ENCODE measurements at regions not wholly inside any gene's neighbourhood (a gene's known extent, or its start where the extent isn't known, plus 50 kb on each side); places are given as distances from the start of the nearest gene placed in this dataset.

GRCh38 chr18:75874401-75875089 is 447.0 kb upstream of the SMIM21 start:
- Histone ChIP-seq H3K27me3 (ENCODE audit: insufficient read depth, poor library complexity, severe bottlenecking) (peaks cover 6% of the 10 kb centered on the region), H3K4me3 (replicated peaks; ENCODE audit: insufficient read depth, low read length) (no peak overlapping the region), H3K27ac (replicated peaks) (no peak overlapping the region)
- no peak for DNase-seq (ENCODE audit: low read depth in 1 of 2, low spot score in 1 of 2)
- TF ChIP-seq CTCF (IDR thresholded peaks at IDR 0.05; ENCODE audit: insufficient read depth, low read length) (no peak), POLR2AphosphoS5 (IDR thresholded peaks at IDR 0.05; ENCODE audit: low read depth) (no peak), REST (IDR thresholded peaks at IDR 0.05; ENCODE audit: insufficient replicate concordance, low read depth) (no peak), SPI1 (IDR thresholded peaks at IDR 0.05; ENCODE audit: borderline replicate concordance, low read depth) (no peak), GABPA (IDR thresholded peaks at IDR 0.05; ENCODE audit: low read depth) (no peak)

DNA sequence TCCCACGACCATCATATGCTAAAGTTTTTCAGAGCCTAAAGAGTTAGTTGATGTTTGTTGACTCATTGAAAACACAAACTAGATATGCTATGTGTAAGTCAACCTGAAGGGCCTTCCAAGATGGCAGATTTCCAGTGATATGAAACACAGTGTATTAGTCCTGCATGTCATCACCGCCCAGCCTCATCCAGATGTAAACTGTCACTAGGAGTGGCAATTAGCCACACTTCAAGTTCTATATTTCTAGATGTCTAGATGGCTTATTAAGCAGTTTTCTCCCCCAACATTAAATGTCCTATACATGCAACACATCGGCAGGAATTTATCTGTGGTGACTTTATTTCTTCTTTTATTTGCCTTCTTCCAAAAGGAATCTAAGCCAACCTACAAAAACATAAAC is 444.1 kb upstream of the SMIM21 start:
- no peak for TF ChIP-seq SPI1 (IDR thresholded peaks at IDR 0.05; ENCODE audit: borderline replicate concordance, low read depth)
- no peak for TF ChIP-seq GABPA (IDR thresholded peaks at IDR 0.05; ENCODE audit: low read depth)
- no peak for TF ChIP-seq CTCF (IDR thresholded peaks at IDR 0.05; ENCODE audit: insufficient read depth, low read length)
- no peak for DNase-seq (ENCODE audit: low read depth in 1 of 2, low spot score in 1 of 2)
- Histone ChIP-seq H3K27ac (replicated peaks) (no peak overlapping the region), H3K27me3 (ENCODE audit: insufficient read depth, poor library complexity, severe bottlenecking) (peaks cover 6% of the 10 kb centered on the region), H3K4me3 (replicated peaks; ENCODE audit: insufficient read depth, low read length) (no peak overlapping the region)

DNA sequence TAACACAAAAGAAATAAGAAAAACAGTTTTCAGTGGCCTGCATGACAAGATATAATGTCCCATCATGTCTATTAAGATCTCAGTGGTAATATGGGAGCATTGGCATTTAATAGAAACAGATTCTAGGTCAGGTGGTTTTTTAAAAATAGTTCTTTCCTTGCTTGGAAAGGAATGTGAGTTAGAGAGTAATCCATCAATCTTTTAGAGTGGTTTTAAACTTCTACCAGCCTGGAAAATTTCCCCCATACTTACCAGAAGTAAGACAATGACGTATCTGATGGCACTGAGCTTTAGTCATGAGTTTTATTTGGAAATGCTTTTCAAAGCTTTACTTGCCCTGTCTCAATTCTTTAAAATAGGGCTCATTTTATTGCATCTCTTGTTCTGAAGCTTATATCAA is 441.7 kb upstream of the SMIM21 start:
- no peak overlapping the region for H3K27ac ChIP-seq (replicated peaks)
- no peak overlapping the region for H3K4me3 ChIP-seq (replicated peaks; ENCODE audit: insufficient read depth, low read length)
- no peak for TF ChIP-seq POLR2AphosphoS5 (IDR thresholded peaks at IDR 0.05; ENCODE audit: low read depth)
- TF ChIP-seq GABPA (IDR thresholded peaks at IDR 0.05; ENCODE audit: low read depth): no peak
- TF ChIP-seq CTCF (IDR thresholded peaks at IDR 0.05; ENCODE audit: insufficient read depth, low read length): no peak
- TF ChIP-seq SPI1 (IDR thresholded peaks at IDR 0.05; ENCODE audit: borderline replicate concordance, low read depth): no peak
- TF ChIP-seq REST (IDR thresholded peaks at IDR 0.05; ENCODE audit: insufficient replicate concordance, low read depth): no peak
- peaks cover 9% of the 10 kb centered on the region for H3K27me3 ChIP-seq (ENCODE audit: insufficient read depth, poor library complexity, severe bottlenecking)
- DNase-seq (ENCODE audit: low read depth in 1 of 2, low spot score in 1 of 2): no peak

DNA sequence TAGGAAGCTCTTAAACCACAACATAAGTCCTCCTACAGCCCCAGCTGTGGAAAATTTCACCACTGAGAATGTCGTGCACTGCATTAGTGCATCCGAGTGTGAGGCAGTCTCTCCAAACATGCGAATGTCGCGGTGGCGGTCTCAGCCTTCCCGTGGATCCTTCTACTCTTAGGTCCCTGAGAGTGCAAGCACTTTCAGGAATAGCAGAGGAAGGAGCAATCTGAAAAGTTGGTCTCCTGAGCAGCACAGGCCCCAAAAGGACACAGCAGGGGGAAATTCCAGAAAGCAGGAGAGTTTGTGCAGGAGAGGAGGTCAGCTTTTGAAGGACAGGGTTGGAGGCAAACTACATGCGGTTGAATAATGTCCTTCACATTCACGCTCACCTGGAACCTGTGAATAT is 440.5 kb upstream of the SMIM21 start:
- Histone ChIP-seq H3K27me3 (ENCODE audit: insufficient read depth, poor library complexity, severe bottlenecking) (peaks cover 19% of the 10 kb centered on the region), H3K27ac (replicated peaks) (no peak overlapping the region), H3K4me3 (replicated peaks; ENCODE audit: insufficient read depth, low read length) (no peak overlapping the region)
- no peak for DNase-seq (ENCODE audit: low read depth in 1 of 2, low spot score in 1 of 2)
- no peak for TF ChIP-seq GABPA (IDR thresholded peaks at IDR 0.05; ENCODE audit: low read depth)
- no peak for TF ChIP-seq POLR2AphosphoS5 (IDR thresholded peaks at IDR 0.05; ENCODE audit: low read depth)
- TF ChIP-seq REST (IDR thresholded peaks at IDR 0.05; ENCODE audit: insufficient replicate concordance, low read depth): no peak
- TF ChIP-seq CTCF (IDR thresholded peaks at IDR 0.05; ENCODE audit: insufficient read depth, low read length): no peak
- TF ChIP-seq SPI1 (IDR thresholded peaks at IDR 0.05; ENCODE audit: borderline replicate concordance, low read depth): no peak

Measured in HL-60 (cell line).